ENCODE measurements at regions not wholly inside any gene's neighbourhood (a gene's known extent, or its start where the extent isn't known, plus 50 kb on each side); places are given as distances from the start of the nearest gene placed in this dataset.

DNA sequence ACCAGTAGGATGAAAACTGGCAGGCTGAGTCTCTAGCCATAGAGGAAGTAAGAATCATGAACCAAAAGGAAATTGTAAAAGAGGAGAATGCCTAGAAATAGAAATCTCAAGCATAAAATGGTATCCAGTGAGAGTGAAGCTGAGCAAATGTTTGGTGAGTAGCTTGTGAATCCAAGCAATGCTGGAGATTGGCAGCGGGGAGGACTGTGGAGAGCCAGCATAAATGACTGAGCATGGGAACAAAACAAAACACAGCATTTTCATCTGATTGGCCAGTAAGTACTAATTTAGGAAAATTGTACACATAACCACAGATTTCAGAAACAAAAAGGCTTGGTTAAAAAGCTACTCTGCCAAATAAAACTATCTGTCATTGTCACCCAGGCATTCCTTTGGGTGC, 390.0 kb downstream of the STK39 start:
- TF ChIP-seq EZH2 (optimal IDR thresholded peaks at IDR 0.05; ENCODE audit: low read depth, low read length) (no peak), EZH2phosphoT487 (IDR thresholded peaks at IDR 0.05; ENCODE audit: low read length) (no peak)
- TF ChIP-seq, protein P1, sequence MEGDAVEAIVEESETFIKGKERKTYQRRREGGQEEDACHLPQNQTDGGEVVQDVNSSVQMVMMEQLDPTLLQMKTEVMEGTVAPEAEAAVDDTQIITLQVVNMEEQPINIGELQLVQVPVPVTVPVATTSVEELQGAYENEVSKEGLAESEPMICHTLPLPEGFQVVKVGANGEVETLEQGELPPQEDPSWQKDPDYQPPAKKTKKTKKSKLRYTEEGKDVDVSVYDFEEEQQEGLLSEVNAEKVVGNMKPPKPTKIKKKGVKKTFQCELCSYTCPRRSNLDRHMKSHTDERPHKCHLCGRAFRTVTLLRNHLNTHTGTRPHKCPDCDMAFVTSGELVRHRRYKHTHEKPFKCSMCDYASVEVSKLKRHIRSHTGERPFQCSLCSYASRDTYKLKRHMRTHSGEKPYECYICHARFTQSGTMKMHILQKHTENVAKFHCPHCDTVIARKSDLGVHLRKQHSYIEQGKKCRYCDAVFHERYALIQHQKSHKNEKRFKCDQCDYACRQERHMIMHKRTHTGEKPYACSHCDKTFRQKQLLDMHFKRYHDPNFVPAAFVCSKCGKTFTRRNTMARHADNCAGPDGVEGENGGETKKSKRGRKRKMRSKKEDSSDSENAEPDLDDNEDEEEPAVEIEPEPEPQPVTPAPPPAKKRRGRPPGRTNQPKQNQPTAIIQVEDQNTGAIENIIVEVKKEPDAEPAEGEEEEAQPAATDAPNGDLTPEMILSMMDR (IDR thresholded peaks at IDR 0.05; ENCODE audit: low read length), result no peak

Data from MM.1S (cell line).